Hepatocyte (in vitro differentiated cells): ENCODE measurements at regions not wholly inside any gene's neighbourhood (a gene's known extent, or its start where the extent isn't known, plus 50 kb on each side); places are given as distances from the start of the nearest gene placed in this dataset.

ENCODE experiments used
- EZH2 ChIP-seq: fragments of 200-600 bp; sonication (generic); IDR thresholded peaks from 2 replicates; pipeline ENCODE4 v1.6.1; 2016; ENCODE audit warnings: antibody characterized with exemption, mild to moderate bottlenecking, borderline replicate concordance
- TF ChIP-seq, protein P1 (sequence below): fragments of 200-600 bp; sonication (generic); IDR thresholded peaks from 2 replicates; pipeline ENCODE4 v1.5.1; 2016; ENCODE audit warnings: antibody characterized with exemption, mild to moderate bottlenecking; ENCODE audit not compliant: poor library complexity

DNA sequence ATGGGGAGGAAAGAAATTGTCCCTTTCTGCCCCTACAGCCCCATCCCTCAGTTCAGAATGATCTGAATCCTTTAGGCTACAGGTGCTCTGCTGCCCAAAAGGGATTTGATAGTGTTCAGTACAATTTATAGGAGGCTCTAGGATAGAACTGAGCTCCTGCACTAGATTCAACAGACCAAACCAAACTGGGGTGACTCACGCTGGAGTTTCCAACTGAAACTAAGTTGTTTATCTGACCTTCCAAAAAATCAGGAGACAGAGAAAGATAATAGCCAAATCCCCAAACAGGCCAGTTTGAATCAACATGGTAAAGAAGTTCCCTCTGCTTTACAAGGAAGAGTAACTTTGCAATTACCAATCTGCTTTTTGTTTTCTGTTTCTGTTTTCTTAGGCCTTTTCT, 72.7 kb upstream of the MBOAT2 start:
- TF ChIP-seq, protein P1, sequence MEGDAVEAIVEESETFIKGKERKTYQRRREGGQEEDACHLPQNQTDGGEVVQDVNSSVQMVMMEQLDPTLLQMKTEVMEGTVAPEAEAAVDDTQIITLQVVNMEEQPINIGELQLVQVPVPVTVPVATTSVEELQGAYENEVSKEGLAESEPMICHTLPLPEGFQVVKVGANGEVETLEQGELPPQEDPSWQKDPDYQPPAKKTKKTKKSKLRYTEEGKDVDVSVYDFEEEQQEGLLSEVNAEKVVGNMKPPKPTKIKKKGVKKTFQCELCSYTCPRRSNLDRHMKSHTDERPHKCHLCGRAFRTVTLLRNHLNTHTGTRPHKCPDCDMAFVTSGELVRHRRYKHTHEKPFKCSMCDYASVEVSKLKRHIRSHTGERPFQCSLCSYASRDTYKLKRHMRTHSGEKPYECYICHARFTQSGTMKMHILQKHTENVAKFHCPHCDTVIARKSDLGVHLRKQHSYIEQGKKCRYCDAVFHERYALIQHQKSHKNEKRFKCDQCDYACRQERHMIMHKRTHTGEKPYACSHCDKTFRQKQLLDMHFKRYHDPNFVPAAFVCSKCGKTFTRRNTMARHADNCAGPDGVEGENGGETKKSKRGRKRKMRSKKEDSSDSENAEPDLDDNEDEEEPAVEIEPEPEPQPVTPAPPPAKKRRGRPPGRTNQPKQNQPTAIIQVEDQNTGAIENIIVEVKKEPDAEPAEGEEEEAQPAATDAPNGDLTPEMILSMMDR, result no peak
- TF ChIP-seq EZH2, result no peak
